NT2/D1 (cell line): ENCODE measurements at regions not wholly inside any gene's neighbourhood (a gene's known extent, or its start where the extent isn't known, plus 50 kb on each side); places are given as distances from the start of the nearest gene placed in this dataset.

Experiments
- YY1 ChIP-seq: IDR thresholded peaks from 2 replicates; pipeline ENCODE4 v1.6.1; 2011; ENCODE audit not compliant: insufficient read length, insufficient read depth
- ZNF274 ChIP-seq: IDR thresholded peaks from 2 replicates; pipeline ENCODE4 v1.6.1; 2011; ENCODE audit warnings: mild to moderate bottlenecking, low read depth, low read length

DNA sequence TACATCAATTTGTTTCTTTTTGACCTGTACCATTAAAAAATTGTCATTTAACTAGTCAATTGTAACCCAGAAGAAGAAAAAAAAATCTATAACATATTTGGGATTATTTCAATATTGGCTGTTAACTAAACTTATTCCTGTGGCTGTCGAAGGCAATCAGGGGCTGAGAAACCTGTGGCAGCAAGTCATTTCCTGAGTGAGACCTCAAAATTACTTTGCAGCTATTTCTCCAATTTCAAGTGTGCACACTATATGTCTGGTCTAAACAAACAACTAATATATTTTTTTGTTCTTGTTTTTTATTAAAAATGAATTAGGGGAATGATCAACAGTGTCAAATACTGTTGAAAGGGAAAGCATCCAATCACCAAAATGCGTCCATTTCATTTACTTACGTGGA lies 1357.6 kb upstream of the B3GALT2 start:
- no peak for TF ChIP-seq ZNF274
- TF ChIP-seq YY1 = no peak
